Neuronal stem cell (in vitro differentiated cells): ENCODE measurements at regions not wholly inside any gene's neighbourhood (a gene's known extent, or its start where the extent isn't known, plus 50 kb on each side); places are given as distances from the start of the nearest gene placed in this dataset.

Experiments used
- DNase-seq: peaks from one replicate; pipeline ENCODE4 v3.0.0-alpha.2; 2013; ENCODE audit warnings: low spot score
- H2AFZ ChIP-seq: one replicate; pipeline ENCODE4 v1.6.1; 2013; ENCODE audit warnings: mild to moderate bottlenecking, low read length, inconsistent platforms
- H2AK5ac ChIP-seq: 2 replicates; pipeline ENCODE4 v1.6.1; 2013; ENCODE audit warnings: low read depth, mild to moderate bottlenecking, inconsistent platforms, low read length, moderate library complexity, mixed read lengths
- H2BK120ac ChIP-seq: 2 replicates; pipeline ENCODE4 v1.6.1; 2013; ENCODE audit warnings: low read depth, mild to moderate bottlenecking, inconsistent platforms, low read length, moderate library complexity, mixed read lengths
- H2BK12ac ChIP-seq: one replicate; pipeline ENCODE4 v1.6.1; 2013; ENCODE audit warnings: low read length, inconsistent platforms
- H2BK15ac ChIP-seq: 2 replicates; pipeline ENCODE4 v1.6.1; 2013; ENCODE audit warnings: mild to moderate bottlenecking, low read length, inconsistent platforms, mixed read lengths
- H2BK5ac ChIP-seq: one replicate; pipeline ENCODE4 v1.6.1; 2013; ENCODE audit warnings: inconsistent platforms, mild to moderate bottlenecking, low read length, moderate library complexity
- H3K14ac ChIP-seq: one replicate; pipeline ENCODE4 v1.6.1; 2013; ENCODE audit warnings: low read length, inconsistent platforms
- H3K18ac ChIP-seq: 2 replicates; pipeline ENCODE4 v1.6.1; 2013; ENCODE audit warnings: low read length, inconsistent platforms
- H3K23ac ChIP-seq: 2 replicates; pipeline ENCODE4 v1.6.1; 2013; ENCODE audit warnings: low read depth, mild to moderate bottlenecking, mixed read lengths, low read length, inconsistent platforms; ENCODE audit not compliant: poor library complexity
- H3K27ac ChIP-seq: replicated peaks from 3 replicates; pipeline ENCODE4 v1.5.1; 2013; ENCODE audit warnings: low read length, inconsistent platforms
- H3K27me3 ChIP-seq, 3 experiments: 2 replicates each; pipeline ENCODE4 v1.6.1; 2013; ENCODE audit warnings: low read length in 3 of 3, mild to moderate bottlenecking in 2 of 3, inconsistent platforms in 1 of 3, low read depth in 1 of 3, mixed read lengths in 1 of 3, moderate library complexity in 1 of 3; ENCODE audit not compliant: control insufficient read depth in 3 of 3, insufficient read depth in 3 of 3
- H3K36me3 ChIP-seq, 2 donors: replicated peaks in 1 of 2; 2 replicates each; pipeline ENCODE4 v1.6.1; 2013; ENCODE audit warnings: low read length in 2 of 2; ENCODE audit not compliant: control insufficient read depth in 2 of 2, insufficient read depth in 2 of 2
- H3K4ac ChIP-seq: 2 replicates; pipeline ENCODE4 v1.6.1; 2013; ENCODE audit warnings: inconsistent platforms, mild to moderate bottlenecking, low read length, moderate library complexity
- H3K4me1 ChIP-seq, 2 donors: 1 replicate in 1 of 2; 2 replicates in 1 of 2; pipeline ENCODE4 v1.6.1; 2013; ENCODE audit warnings: low read length in 2 of 2, low read depth in 1 of 2; ENCODE audit not compliant: control insufficient read depth in 2 of 2, insufficient read depth in 1 of 2
- H3K4me2 ChIP-seq: one replicate; pipeline ENCODE4 v1.6.1; 2013; ENCODE audit warnings: mild to moderate bottlenecking, low read length, inconsistent platforms; ENCODE audit not compliant: insufficient read depth, poor library complexity, severe bottlenecking
- H3K4me3 ChIP-seq, 2 donors: 2 replicates each; pipeline ENCODE4 v1.5.1; 2013; ENCODE audit warnings: low read length in 2 of 2, mild to moderate bottlenecking in 2 of 2, inconsistent platforms in 1 of 2, moderate library complexity in 1 of 2
- H3K79me1 ChIP-seq: one replicate; pipeline ENCODE4 v1.6.1; 2013; ENCODE audit warnings: low read depth, mild to moderate bottlenecking, inconsistent platforms, low read length, moderate library complexity
- H3K9ac ChIP-seq: one replicate; pipeline ENCODE4 v1.6.1; 2013; ENCODE audit warnings: mild to moderate bottlenecking, low read depth, low read length, inconsistent platforms; ENCODE audit not compliant: poor library complexity
- H3K9me3 ChIP-seq, 2 donors: replicated peaks in 1 of 2; 2 replicates each; pipeline versions ENCODE3 to v1.6.1; 2013; ENCODE audit warnings: low read length in 2 of 2, mild to moderate bottlenecking in 2 of 2, inconsistent platforms in 1 of 2, low read depth in 1 of 2, mixed read lengths in 1 of 2, moderate library complexity in 1 of 2; ENCODE audit not compliant: control insufficient read depth in 2 of 2, insufficient read depth in 1 of 2
- H4K8ac ChIP-seq: one replicate; pipeline ENCODE4 v1.6.1; 2013; ENCODE audit warnings: low read depth, mild to moderate bottlenecking, inconsistent platforms, low read length, moderate library complexity
- H4K91ac ChIP-seq: one replicate; pipeline ENCODE4 v1.6.1; 2013; ENCODE audit warnings: low read length, low read depth, mild to moderate bottlenecking, inconsistent platforms; ENCODE audit not compliant: poor library complexity
- WGBS, 2 donors: extraction: QIAGEN DNeasy Blood & Tissue Kit; methylation state at CpG; one replicate each; pipeline ENCODE4 v1.1.7; 2013; ENCODE audit warnings: missing lambda C conversion rate in 2 of 2, mixed read lengths in 1 of 2; ENCODE audit not compliant: insufficient read length in 2 of 2, insufficient replicate concordance in 1 of 2; ENCODE audit errors: extremely low coverage in 2 of 2; 5-methylcytosine and 5-hydroxymethylcytosine counted together

DNA sequence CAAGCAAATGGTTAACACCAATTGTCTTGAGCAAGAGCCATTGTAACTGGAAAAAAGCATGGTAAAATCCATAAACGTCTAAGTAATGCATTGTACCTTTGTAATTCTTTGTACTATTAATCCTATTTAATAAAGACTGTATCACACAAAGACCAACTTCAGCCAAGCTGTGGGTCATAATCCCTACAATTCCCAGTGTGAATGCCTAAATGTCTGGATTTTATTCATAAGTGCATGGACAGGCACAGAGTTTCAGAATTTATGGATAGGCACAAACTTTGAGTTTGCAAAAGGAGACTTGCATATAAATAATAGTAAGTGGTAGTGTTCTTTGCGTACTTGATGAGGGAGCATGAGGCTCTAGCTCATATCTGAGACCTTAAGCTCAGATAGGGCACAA is 1280.2 kb upstream of the WWC1 start:
- Histone ChIP-seq H2BK120ac (no peak overlapping the region), H3K9ac (no peak overlapping the region), H2AFZ (no peak overlapping the region), H3K27me3 (no peaks in the 10 kb centered on the region), H3K4me3 (no peak overlapping the region), H3K27ac (no peak overlapping the region), H4K91ac (no peak overlapping the region), H4K8ac (no peak overlapping the region), H3K14ac (no peak overlapping the region), H3K9me3 (no peaks in the 10 kb centered on the region), H3K4me1 (no peaks in the 10 kb centered on the region), H3K36me3 (no peaks in the 10 kb centered on the region), H2AK5ac (no peak overlapping the region), H2BK12ac (no peak overlapping the region), H2BK15ac (no peak overlapping the region), H3K23ac (no peak overlapping the region), H3K18ac (no peak overlapping the region), H2BK5ac (no peak overlapping the region), H3K4me2 (no peak overlapping the region), H3K4ac (no peak overlapping the region), H3K79me1 (no peaks in the 10 kb centered on the region)
- WGBS, 2 donors, result no CpG with 5 or more reads among the region's 2 CpGs
- DNase-seq, result no peak

DNA sequence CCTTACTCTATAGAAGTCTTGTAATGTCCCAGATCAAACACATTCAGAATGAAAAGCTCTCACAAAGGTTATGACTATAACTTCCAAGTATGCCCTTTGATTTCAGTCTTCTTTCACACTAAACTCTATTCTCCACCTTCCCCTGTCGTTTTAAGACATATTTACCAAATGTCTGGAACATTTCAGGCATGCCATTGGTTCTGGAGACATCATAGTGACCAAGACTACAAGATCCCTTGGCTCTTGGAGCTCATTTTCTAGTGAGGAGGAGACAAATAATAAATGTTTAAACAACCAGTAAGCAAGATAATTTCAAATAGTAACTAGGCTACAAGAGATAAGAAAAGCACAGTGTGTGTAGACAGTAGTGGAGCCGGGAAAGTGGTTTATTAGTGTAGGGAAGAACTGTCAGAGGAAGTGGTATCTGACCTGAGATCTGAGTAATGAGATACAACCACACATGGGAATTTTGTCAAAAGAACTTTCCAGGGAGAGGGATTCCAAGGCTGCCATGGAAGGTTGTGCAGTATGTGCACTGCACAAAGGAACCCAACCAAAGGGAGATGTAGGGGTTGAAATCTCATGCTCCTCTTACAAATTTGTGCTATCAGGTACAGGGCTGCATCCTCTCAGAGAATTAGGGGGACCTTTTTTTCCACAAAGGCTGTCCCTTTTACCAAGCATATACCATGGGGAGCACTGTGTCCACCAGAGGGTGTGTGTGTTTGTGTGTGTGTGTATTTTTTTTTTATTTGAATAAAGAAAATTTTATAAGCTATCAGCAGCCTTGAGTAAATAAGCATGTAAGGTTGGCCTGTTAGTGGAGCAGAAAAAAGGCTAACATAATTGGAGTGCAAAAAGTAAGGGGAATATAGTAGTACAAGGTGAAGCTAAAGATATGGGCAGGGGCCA is 1279.1 kb upstream of the WWC1 start:
- no peak for DNase-seq
- H3K4ac ChIP-seq, result no peak overlapping the region
- no peaks in the 10 kb centered on the region for H3K36me3 ChIP-seq
- H3K18ac ChIP-seq, result no peak overlapping the region
- H2BK12ac ChIP-seq, result no peak overlapping the region
- no peak overlapping the region for H3K4me3 ChIP-seq
- no peak overlapping the region for H2BK15ac ChIP-seq
- H3K14ac ChIP-seq, result no peak overlapping the region
- H2AK5ac ChIP-seq, result no peak overlapping the region
- H4K8ac ChIP-seq, result no peak overlapping the region
- no peak overlapping the region for H3K23ac ChIP-seq
- H3K4me2 ChIP-seq, result no peak overlapping the region
- no peak overlapping the region for H3K9ac ChIP-seq
- no CpG with 5 or more reads among the region's 2 CpGs for WGBS, 2 donors
- H3K9me3 ChIP-seq, result no peaks in the 10 kb centered on the region
- H3K27ac ChIP-seq, result no peak overlapping the region
- no peak overlapping the region for H4K91ac ChIP-seq
- no peaks in the 10 kb centered on the region for H3K79me1 ChIP-seq
- H2BK120ac ChIP-seq, result no peak overlapping the region
- H2BK5ac ChIP-seq, result no peak overlapping the region
- no peaks in the 10 kb centered on the region for H3K27me3 ChIP-seq
- H2AFZ ChIP-seq, result no peak overlapping the region
- no peaks in the 10 kb centered on the region for H3K4me1 ChIP-seq

DNA sequence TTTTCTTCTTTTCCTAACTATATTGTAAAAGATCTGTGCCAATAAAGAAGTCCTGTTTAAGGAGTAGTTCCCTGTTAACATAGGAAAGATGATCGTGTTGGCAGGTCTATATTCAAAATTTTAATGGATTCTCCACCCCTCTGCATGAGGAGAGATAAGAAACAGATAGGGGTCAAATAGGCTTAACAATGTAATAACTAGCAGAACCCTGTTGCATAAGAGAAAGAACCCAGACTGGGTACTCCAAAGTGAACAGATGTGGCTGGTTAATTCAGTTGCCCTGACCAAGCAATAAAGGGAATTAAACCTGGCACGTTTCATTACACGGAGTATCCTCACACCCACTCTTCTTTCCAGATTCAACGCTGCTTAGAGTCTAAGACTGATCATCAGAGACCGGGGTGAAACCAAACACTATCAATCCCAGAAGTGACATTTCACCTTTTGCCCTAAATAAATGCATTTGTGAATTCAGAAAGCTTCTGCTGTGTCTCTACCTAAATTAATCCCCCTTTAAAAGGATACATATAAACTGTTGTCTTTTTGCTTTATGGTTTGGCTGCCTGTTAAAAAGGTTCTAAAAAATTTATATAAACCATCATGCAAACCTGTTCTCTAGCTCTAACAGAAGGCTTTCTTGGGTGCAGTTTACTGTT is 1276.9 kb upstream of the WWC1 start:
- H2AFZ ChIP-seq, result no peak overlapping the region
- no peak overlapping the region for H2BK15ac ChIP-seq
- H3K14ac ChIP-seq, result no peak overlapping the region
- no CpG with 5 or more reads among the region's 5 CpGs for WGBS, 2 donors
- no peak overlapping the region for H3K23ac ChIP-seq
- H3K18ac ChIP-seq, result no peak overlapping the region
- no peaks in the 10 kb centered on the region for H3K27me3 ChIP-seq
- no peak overlapping the region for H2BK120ac ChIP-seq
- DNase-seq, result no peak
- H3K4me3 ChIP-seq, result no peak overlapping the region
- no peaks in the 10 kb centered on the region for H3K4me1 ChIP-seq
- H2BK12ac ChIP-seq, result no peak overlapping the region
- H3K27ac ChIP-seq, result no peak overlapping the region
- no peak overlapping the region for H3K4me2 ChIP-seq
- H3K4ac ChIP-seq, result no peak overlapping the region
- H4K91ac ChIP-seq, result no peak overlapping the region
- no peaks in the 10 kb centered on the region for H3K36me3 ChIP-seq
- no peaks in the 10 kb centered on the region for H3K9me3 ChIP-seq
- no peak overlapping the region for H4K8ac ChIP-seq
- no peak overlapping the region for H2BK5ac ChIP-seq
- no peak overlapping the region for H2AK5ac ChIP-seq
- H3K9ac ChIP-seq, result no peak overlapping the region
- no peaks in the 10 kb centered on the region for H3K79me1 ChIP-seq

DNA sequence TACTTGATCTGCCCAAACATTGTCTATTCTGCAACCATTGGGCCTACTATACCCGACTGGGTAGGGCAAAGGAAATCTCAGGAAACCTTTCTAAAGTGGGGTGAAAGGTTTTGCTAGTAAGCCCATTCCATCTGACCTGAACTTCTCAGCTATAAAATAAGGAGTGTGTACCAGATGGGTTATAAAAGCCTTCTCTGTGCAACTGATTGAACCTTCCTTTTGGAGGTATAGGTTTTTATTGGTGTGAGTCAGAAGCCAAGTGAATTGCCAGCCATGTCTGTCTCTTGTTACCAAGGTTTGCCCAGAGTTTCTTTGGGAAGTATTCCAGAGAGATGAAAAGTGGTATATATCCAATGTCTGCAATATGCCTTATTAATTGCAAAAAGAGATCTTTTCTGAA is 1271.0 kb upstream of the WWC1 start:
- Histone ChIP-seq H3K36me3 (no peaks in the 10 kb centered on the region), H3K4ac (no peak overlapping the region)

More for the DNA sequence above, 1271.0 kb upstream of the WWC1 start:
- Histone ChIP-seq H4K91ac (no peak overlapping the region), H3K14ac (no peak overlapping the region), H4K8ac (no peak overlapping the region), H3K9me3 (no peaks in the 10 kb centered on the region), H2BK15ac (no peak overlapping the region), H3K4me1 (no peaks in the 10 kb centered on the region), H3K9ac (no peak overlapping the region), H2AK5ac (no peak overlapping the region), H2BK5ac (no peak overlapping the region), H3K4me3 (no peak overlapping the region), H3K23ac (no peak overlapping the region), H2AFZ (no peak overlapping the region), H3K27me3 (no peaks in the 10 kb centered on the region), H3K79me1 (no peaks in the 10 kb centered on the region), H2BK120ac (no peak overlapping the region), H3K27ac (no peak overlapping the region), H3K18ac (no peak overlapping the region), H3K4me2 (no peak overlapping the region), H2BK12ac (no peak overlapping the region)
- no CpG with 5 or more reads among the region's 1 CpG for WGBS, 2 donors
- DNase-seq, result no peak
